ENCODE measurements at regions not wholly inside any gene's neighbourhood (a gene's known extent, or its start where the extent isn't known, plus 50 kb on each side); places are given as distances from the start of the nearest gene placed in this dataset.
A peak's percentile ranks its signal among the peaks of the same experiment; 100 is the strongest.

- Mint-ChIP-seq H3K4me3 (no peak overlapping the region), H3K9me3 (no peaks in the 10 kb centered on the region), H3K36me3 (ENCODE audit: low read depth) (no peaks in the 10 kb centered on the region), H3K4me1 (peaks cover 9% of the 10 kb centered on the region), H3K27ac (no peak overlapping the region), H3K27me3 (no peaks in the 10 kb centered on the region)
- no peak for ATAC-seq (replicated peaks)
Measured at GRCh38 chr5:148909040-148909439, 82.6 kb downstream of the ADRB2 start.

- Mint-ChIP-seq H3K36me3 (ENCODE audit: low read depth) (no peaks in the 10 kb centered on the region), H3K9me3 (no peaks in the 10 kb centered on the region), H3K4me1 (peaks cover 9% of the 10 kb centered on the region), H3K27me3 (no peaks in the 10 kb centered on the region), H3K4me3 (no peak overlapping the region), H3K27ac (no peak overlapping the region)
- ATAC-seq (replicated peaks): no peak
Measured at GRCh38 chr5:148909766-148910165, 83.4 kb downstream of the ADRB2 start.

GRCh38 chr5:148910216-148910615 is 83.8 kb downstream of the ADRB2 start:
- H3K27ac Mint-ChIP-seq: no peak overlapping the region
- no peak overlapping the region for H3K4me3 Mint-ChIP-seq
- H3K27me3 Mint-ChIP-seq: no peaks in the 10 kb centered on the region
- no peak for ATAC-seq (replicated peaks)
- no peaks in the 10 kb centered on the region for H3K9me3 Mint-ChIP-seq
- H3K36me3 Mint-ChIP-seq (ENCODE audit: low read depth): no peaks in the 10 kb centered on the region
- peaks cover 9% of the 10 kb centered on the region for H3K4me1 Mint-ChIP-seq

GRCh38 chr5:148910686-148911361 is 84.4 kb downstream of the ADRB2 start:
- no peaks in the 10 kb centered on the region for H3K9me3 Mint-ChIP-seq
- H3K4me1 Mint-ChIP-seq: peaks cover 9% of the 10 kb centered on the region
- H3K36me3 Mint-ChIP-seq (ENCODE audit: low read depth): no peaks in the 10 kb centered on the region
- H3K4me3 Mint-ChIP-seq: no peak overlapping the region
- H3K27me3 Mint-ChIP-seq: no peaks in the 10 kb centered on the region
- H3K27ac Mint-ChIP-seq: no peak overlapping the region
- peak; percentile 57 for ATAC-seq (replicated peaks)

- H3K27me3 Mint-ChIP-seq: no peaks in the 10 kb centered on the region
- no peak overlapping the region for H3K4me3 Mint-ChIP-seq
- H3K4me1 Mint-ChIP-seq: peaks cover 9% of the 10 kb centered on the region
- H3K36me3 Mint-ChIP-seq (ENCODE audit: low read depth): no peaks in the 10 kb centered on the region
- no peak for ATAC-seq (replicated peaks)
- no peaks in the 10 kb centered on the region for H3K9me3 Mint-ChIP-seq
- no peak overlapping the region for H3K27ac Mint-ChIP-seq
Measured at GRCh38 chr5:148911386-148911785, 85.0 kb downstream of the ADRB2 start.

- Mint-ChIP-seq H3K27me3 (no peaks in the 10 kb centered on the region), H3K4me1 (peaks cover 9% of the 10 kb centered on the region), H3K27ac (no peak overlapping the region), H3K36me3 (ENCODE audit: low read depth) (no peaks in the 10 kb centered on the region), H3K4me3 (no peak overlapping the region), H3K9me3 (no peaks in the 10 kb centered on the region)
- ATAC-seq (replicated peaks): no peak
Measured at GRCh38 chr5:148912146-148912545, 85.7 kb downstream of the ADRB2 start.

GRCh38 chr5:148912714-148913398 is 86.4 kb downstream of the ADRB2 start:
- Mint-ChIP-seq H3K4me1 (peaks cover 9% of the 10 kb centered on the region), H3K36me3 (ENCODE audit: low read depth) (no peaks in the 10 kb centered on the region), H3K9me3 (no peaks in the 10 kb centered on the region), H3K27ac (no peak overlapping the region), H3K27me3 (no peaks in the 10 kb centered on the region), H3K4me3 (no peak overlapping the region)
- no peak for ATAC-seq (replicated peaks)

- H3K36me3 Mint-ChIP-seq (ENCODE audit: low read depth): no peaks in the 10 kb centered on the region
- no peaks in the 10 kb centered on the region for H3K27me3 Mint-ChIP-seq
- no peaks in the 10 kb centered on the region for H3K9me3 Mint-ChIP-seq
- H3K4me1 Mint-ChIP-seq: peaks cover 9% of the 10 kb centered on the region
- H3K27ac Mint-ChIP-seq: no peak overlapping the region
- no peak overlapping the region for H3K4me3 Mint-ChIP-seq
- no peak for ATAC-seq (replicated peaks)
Measured at GRCh38 chr5:148913493-148913892, 87.1 kb downstream of the ADRB2 start.

GRCh38 chr5:148913985-148914431 is 87.6 kb downstream of the ADRB2 start:
- H3K4me3 Mint-ChIP-seq: no peak overlapping the region
- no peaks in the 10 kb centered on the region for H3K36me3 Mint-ChIP-seq (ENCODE audit: low read depth)
- H3K9me3 Mint-ChIP-seq: no peaks in the 10 kb centered on the region
- peak; percentile 40 for ATAC-seq (replicated peaks)
- H3K27me3 Mint-ChIP-seq: no peaks in the 10 kb centered on the region
- H3K4me1 Mint-ChIP-seq: peaks cover 9% of the 10 kb centered on the region
- H3K27ac Mint-ChIP-seq: no peak overlapping the region

- Mint-ChIP-seq H3K4me3 (no peak overlapping the region), H3K9me3 (no peaks in the 10 kb centered on the region)
- ATAC-seq (replicated peaks): peak; percentile 52
Measured at GRCh38 chr5:148915224-148915817, 88.9 kb downstream of the ADRB2 start.

GRCh38 chr5:148920646-148921288 is 94.4 kb downstream of the ADRB2 start:
- no peak for ATAC-seq (replicated peaks)
- Mint-ChIP-seq H3K9me3 (no peaks in the 10 kb centered on the region), H3K4me3 (no peak overlapping the region), H3K36me3 (ENCODE audit: low read depth) (no peaks in the 10 kb centered on the region), H3K4me1 (peaks cover 8% of the 10 kb centered on the region), H3K27ac (peak overlapping the region; percentile 17), H3K27me3 (peaks cover 19% of the 10 kb centered on the region)

More at GRCh38 chr5:148915224-148915817, 88.9 kb downstream of the ADRB2 start:
- Mint-ChIP-seq H3K27me3 (peaks cover 3% of the 10 kb centered on the region), H3K4me1 (peaks cover 5% of the 10 kb centered on the region), H3K27ac (no peak overlapping the region), H3K36me3 (ENCODE audit: low read depth) (no peaks in the 10 kb centered on the region)

- peaks cover 8% of the 10 kb centered on the region for H3K4me1 Mint-ChIP-seq
- no peak for ATAC-seq (replicated peaks)
- H3K4me3 Mint-ChIP-seq: no peak overlapping the region
- H3K36me3 Mint-ChIP-seq (ENCODE audit: low read depth): no peaks in the 10 kb centered on the region
- H3K27me3 Mint-ChIP-seq: peaks cover 19% of the 10 kb centered on the region
- H3K9me3 Mint-ChIP-seq: no peaks in the 10 kb centered on the region
- H3K27ac Mint-ChIP-seq: peak overlapping the region; percentile 17
Measured at GRCh38 chr5:148921350-148921749, 94.9 kb downstream of the ADRB2 start.

- no peaks in the 10 kb centered on the region for H3K36me3 Mint-ChIP-seq (ENCODE audit: low read depth)
- peaks cover 8% of the 10 kb centered on the region for H3K4me1 Mint-ChIP-seq
- no peak overlapping the region for H3K27ac Mint-ChIP-seq
- ATAC-seq (replicated peaks): peak; percentile 92
- peaks cover 22% of the 10 kb centered on the region for H3K27me3 Mint-ChIP-seq
- H3K9me3 Mint-ChIP-seq: no peaks in the 10 kb centered on the region
- no peak overlapping the region for H3K4me3 Mint-ChIP-seq
Measured at GRCh38 chr5:148922606-148923005, 96.2 kb downstream of the ADRB2 start.

- Mint-ChIP-seq H3K4me1 (peaks cover 8% of the 10 kb centered on the region), H3K4me3 (no peak overlapping the region), H3K27ac (no peak overlapping the region), H3K9me3 (no peaks in the 10 kb centered on the region), H3K36me3 (ENCODE audit: low read depth) (no peaks in the 10 kb centered on the region), H3K27me3 (peaks cover 22% of the 10 kb centered on the region)
- no peak for ATAC-seq (replicated peaks)
Measured at GRCh38 chr5:148923023-148923422, 96.6 kb downstream of the ADRB2 start.

All from activated T-helper 17 cell treated with anti-CD3 and anti-CD28 coated beads, Interleukin-2, amount 50 U/mL, for 72 hours (primary cell).